IPS-NIHi11 (cell line): ENCODE measurements at regions not wholly inside any gene's neighbourhood (a gene's known extent, or its start where the extent isn't known, plus 50 kb on each side); places are given as distances from the start of the nearest gene placed in this dataset.
A peak's percentile ranks its signal among the peaks of the same experiment; 100 is the strongest.

Experiments used
- DNase-seq: peaks from one replicate; pipeline ENCODE4 v3.0.0; 2012; ENCODE audit warnings: mixed read lengths, low spot score

DNA sequence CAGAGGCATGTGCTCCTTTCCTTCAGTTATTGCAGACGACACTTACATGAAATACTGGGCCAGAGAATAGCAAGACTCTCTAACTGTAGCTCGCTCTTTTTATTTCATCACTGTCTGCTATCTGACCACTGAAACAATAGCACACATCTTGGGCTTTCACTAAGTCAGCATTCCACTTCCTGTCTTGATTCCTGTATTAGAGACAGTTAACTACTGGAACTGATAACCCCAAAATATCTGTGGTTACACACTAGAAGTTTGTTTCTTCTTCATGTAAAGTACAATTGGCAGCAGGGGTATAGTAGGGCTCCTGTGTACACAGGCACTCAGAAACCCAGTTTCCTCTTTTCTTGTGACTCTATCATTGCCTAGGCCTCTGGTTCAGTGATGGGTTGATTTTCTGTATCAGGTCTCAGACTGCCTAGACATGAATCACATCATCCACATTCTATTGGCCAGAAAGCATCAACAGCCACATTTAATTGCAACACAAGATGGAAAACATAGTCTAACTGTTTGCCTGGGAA, 230.2 kb upstream of the CD96 start:
- no peak for DNase-seq

- no peak for DNase-seq
Measured at GRCh38 chr3:111314181-111314873, 227.7 kb upstream of the CD96 start.

DNA sequence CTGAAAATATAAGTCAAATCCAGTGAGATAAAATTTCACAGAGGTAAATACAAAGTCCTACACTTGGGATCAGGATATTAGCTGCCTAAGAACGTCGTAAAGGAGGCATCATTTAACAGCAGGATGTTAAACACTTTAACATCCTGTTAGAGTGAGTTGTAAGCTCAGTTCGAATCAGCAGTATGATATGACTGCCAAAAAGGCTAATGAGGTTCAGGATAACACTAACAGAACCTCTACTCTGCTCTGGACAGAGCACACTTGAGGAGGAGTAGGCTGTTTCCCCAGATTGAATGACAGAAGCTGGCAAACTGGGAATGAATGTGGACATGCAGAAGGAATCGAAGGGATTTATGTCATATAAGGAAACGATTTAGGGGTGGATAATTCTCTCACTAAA, 227.1 kb upstream of the CD96 start:
- DNase-seq = no peak

- no peak for DNase-seq
Measured at GRCh38 chr3:111315930-111316587, 225.9 kb upstream of the CD96 start.

GRCh38 chr3:111318289-111318688, 223.7 kb upstream of the CD96 start:
- no peak for DNase-seq

- no peak for DNase-seq
Measured at GRCh38 chr3:111319598-111319997, 222.4 kb upstream of the CD96 start.

- DNase-seq = no peak
Measured at GRCh38 chr3:111321786-111322185, 220.2 kb upstream of the CD96 start.

- no peak for DNase-seq
Measured at GRCh38 chr3:111323019-111323418, 219.0 kb upstream of the CD96 start.

DNA sequence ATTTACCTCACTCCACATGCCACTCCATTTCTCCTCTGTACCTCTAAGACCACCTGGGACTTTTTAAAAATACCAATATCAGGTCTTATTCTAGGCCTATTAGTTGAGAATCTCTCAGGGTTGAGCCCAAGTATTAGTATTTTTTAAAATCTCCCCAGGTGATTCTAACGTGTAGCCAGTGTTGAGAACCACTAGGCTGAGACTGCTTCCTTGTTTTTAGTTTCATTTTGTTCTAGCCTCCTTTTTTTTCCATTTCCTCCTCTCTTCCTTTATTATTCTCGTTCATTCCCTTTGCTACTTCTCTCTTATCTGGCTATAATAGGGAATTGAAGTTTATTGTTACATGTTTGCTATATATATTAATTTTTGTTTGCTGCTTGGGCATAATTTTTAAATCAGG, 217.8 kb upstream of the CD96 start:
- DNase-seq = no peak

DNA sequence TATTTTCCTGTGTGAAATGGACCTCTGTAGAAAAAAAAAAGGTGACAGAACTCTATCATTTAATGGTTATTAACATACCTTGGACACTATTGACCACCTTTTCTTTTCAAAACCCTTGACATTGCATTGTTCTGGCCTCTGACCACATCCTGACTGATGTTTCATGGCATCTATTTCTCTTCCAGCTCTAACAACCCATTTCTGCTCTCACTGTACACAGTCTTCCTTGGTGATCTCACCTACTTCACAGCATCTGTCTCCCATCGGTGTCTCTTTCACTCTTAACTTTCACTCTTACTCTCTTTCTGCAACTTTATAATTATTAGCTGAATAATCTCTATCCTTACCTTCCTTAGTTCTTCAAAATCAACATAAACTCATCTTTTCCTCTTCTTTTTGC, 217.4 kb upstream of the CD96 start:
- DNase-seq = no peak

DNA sequence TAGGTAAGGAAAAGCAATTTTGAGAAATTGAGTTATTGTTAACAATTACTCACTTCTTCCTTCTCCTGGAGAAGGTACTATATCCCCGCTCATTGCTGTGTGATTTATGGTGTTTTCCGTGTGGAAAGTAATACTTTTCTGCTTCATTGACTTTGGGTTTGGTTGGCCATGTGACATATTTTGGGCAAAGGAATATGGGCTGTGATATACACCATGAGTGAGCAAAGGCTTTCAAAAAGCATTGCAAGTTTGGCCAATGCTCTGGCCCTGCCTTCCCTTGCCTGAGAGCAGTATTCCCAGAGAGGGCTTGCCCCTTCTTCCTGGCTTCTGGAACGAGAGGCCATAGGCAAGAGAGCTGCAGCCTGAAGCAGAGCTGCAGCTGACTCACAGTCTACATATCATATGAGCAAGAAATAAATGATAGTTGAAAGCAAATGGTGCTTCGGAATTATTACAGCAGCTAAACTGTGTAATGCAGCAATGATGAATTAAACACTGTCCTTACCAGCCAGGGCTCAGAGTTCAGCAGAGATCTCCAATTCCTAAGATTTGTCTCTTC, 216.8 kb upstream of the CD96 start:
- DNase-seq = no peak

DNA sequence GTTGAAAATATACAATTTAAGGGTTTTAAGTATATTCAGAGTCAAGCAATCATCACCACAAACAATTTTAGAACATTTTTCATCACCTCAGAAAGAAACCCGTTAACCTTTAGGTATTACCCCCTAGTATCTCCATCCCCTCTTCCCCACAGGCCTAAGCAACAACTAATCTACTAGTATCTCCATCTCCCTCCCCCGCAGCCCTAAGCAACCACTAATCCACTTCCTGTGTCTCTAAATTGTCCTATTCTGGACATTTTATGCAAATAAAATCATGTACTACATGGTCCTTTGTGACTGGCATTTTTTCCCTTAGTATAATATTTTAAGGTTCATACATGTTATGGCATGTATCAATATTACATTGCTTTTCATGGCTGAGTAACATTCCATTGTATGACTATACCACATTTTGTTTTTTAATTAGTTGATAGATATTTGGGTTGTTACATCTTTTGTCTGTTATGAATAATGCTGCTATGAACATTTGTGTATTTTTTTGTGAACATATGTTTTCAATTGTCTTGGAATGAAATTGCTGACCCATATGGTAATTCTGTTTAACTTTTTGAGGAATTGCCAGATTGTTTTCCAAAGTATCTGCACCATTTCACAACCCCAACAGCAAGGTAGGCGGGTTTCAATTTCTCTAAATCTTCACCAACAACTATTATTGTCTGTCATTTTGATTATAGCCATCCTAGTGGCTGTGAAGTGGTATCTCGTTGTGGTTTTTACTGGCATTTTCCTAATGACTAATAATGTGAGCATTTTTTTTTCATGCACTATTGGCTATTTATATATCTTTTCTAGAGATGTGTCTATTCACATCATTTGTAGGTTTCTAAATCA, 215.6 kb upstream of the CD96 start:
- no peak for DNase-seq

DNA sequence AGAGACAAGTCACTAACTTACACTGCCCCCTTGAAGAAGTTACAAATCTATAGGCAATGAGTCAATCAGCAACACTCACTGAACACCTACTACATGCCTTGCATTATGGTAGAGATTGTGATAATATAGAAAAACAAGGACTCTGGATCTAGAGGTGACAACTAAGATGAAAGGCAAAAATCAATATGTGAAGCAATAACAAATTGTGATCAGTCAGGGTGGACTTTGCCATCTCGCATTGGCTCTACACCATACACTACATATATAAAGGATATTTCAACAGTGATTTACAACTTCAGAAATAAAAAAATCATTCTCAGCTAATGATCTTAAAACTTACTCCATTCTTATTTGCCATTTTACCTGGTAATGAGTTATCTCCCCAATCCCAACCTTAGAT, 210.7 kb upstream of the CD96 start:
- DNase-seq = no peak

DNA sequence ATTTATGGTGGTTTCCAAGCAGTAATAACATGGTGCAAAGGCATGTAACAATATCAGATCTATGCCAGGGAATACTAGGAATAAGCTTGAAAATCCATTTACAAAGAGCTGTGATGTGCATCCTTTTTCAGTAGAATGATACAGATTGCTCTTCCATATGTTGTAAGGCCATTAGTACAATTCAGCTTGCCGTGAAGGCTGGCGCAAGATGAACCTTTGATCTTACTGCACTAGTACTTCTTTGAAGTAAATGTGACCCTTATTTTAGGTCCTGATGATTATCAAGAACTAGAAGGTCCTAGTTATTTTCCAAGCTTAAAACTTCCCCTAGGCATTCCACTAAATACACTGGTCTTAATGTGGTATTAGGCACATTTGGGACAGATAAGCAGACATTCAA, 210.1 kb upstream of the CD96 start:
- DNase-seq = no peak

GRCh38 chr3:111332488-111333080, 209.4 kb upstream of the CD96 start:
- DNase-seq = no peak

- no peak for DNase-seq
Measured at GRCh38 chr3:111333642-111334041, 208.4 kb upstream of the CD96 start.

- no peak for DNase-seq
Measured at GRCh38 chr3:111335512-111336303, 206.3 kb upstream of the CD96 start.

DNA sequence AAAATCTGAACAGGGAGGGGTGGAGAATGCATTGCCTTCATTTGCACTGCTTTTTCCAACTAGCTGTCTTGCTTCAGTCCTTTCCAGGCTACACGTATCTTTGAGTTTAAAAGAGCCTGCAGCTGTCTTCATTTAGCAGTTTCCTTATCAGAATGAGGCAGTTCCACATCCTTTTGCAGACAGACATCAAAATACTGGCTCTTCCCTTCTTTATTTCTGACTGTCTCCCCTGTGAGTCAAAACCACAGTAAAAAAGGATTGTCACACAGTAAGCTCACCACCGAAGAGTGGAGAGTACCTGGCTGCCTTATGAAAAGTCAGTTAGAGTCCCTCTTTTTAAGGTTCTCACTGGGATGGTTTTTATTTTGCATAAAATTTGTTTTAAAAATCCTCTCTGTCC, 205.5 kb upstream of the CD96 start:
- no peak for DNase-seq

GRCh38 chr3:111338059-111338698, 203.8 kb upstream of the CD96 start:
- DNase-seq = peak; percentile 68

DNA sequence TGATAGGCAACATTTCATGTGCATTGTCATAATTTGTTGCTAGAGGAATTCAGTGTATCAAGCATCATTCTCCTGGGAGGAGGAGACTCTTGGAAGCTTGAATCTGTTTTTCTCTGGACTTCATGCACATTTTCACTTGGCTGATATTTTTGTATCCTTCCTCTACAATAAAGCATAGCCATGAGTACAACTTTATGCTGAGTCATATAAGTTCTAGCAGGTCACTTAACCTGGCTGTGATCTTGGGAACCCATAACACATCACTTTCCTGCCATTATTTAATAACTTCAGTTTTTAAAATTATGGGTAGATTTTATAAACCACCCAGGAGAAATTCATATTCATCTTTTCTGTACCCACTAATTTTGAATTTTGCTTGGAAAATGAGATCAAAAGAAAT, 203.0 kb upstream of the CD96 start:
- DNase-seq = no peak

DNA sequence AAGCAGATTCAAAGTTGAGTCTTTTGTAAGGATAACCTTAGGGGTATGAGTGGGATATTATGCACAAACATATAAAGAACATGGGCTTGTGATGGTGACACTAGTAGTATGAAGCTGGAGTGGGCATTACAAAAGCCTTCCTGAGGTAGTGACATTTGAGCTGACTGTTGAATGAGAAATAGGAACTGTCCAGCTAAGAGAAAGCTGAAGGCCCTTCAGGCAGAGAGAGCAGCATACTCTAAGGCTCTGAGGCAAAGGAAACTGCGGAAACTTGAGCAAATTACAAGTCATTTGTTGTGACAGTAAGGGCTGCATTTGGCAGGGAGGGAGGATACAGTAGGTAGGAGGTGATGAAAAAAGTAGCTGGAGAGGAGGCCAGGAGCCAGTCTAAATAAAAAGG, 190.7 kb upstream of the CD96 start:
- peak; percentile 23 for DNase-seq
